ENCODE measurements at regions not wholly inside any gene's neighbourhood (a gene's known extent, or its start where the extent isn't known, plus 50 kb on each side); places are given as distances from the start of the nearest gene placed in this dataset.

DNA sequence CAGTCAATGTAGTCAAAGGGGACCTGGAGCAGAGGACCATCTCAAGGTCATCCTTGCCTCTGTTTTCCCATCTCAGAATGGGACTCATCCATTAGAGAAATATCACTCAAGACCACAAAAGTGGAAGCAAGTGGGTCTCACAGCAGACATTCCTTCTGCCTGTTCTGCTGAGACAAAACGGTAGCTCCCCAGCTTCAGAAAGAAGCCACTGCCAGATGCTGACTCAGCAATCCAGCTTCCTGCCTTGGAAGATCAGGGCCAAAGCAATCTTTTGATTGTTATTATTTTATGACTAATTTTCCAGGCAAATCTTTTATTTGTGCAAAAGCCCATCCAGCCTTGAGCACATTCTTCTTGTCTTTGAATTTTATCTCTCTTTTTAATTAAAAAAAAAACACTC lies 86.8 kb downstream of the CCT6B start:
- DNase-seq: no peak

DNA sequence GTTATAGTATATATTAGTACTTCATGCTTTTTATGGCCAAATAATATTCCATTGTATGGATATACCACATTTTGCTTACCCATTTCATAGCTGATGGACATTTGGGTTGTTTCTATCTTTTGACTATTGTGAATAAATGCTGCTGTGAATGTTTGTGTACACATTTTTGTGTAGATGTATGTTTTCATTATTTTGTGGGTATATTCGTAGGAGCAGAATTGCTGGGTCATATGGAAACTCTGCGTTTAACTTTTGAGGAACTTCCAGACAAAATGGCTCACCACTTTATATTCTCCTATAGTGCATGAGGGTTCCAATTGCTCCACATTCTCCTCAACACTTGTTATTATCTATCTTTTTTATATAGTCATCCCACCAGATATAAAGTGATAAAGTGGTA lies 88.6 kb downstream of the CCT6B start:
- no peak for DNase-seq

DNA sequence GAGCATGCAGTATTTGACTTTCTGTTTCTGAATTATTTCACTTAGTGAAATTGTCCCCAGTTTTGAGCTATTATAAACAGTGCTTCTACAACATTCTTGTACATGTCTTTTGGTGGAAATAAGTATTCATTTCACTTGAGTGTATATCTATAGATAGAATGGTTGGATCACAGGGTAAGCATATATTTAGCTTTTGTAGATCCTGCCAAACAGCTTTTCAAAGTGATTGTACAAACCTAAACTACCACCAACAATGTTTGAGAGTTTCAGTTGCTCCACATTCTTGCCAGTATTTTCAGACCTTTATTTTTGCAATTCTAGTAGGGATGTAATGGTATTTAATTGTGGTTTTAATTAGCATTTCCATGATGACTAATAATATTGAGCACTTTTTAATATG lies 91.6 kb downstream of the CCT6B start:
- DNase-seq: no peak

DNA sequence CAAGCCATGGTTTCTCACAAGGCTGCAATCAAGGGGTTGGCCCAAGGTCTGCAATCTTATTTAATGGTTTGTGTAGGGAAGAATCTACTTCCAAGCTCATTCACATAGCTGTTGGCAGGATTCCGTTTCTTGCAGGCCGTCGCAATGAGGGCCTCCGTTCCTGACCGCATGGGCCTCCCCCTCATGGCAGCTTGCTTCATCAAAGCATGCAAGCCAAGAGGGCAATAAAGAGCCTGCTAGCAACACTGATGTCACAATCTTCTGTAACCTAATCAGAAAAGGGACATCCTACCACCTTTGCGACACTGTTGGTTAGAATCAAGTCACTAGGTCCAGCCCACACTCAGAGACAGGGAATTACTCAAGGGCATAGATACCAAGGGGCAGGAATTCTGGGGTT lies 95.5 kb downstream of the CCT6B start:
- DNase-seq: peak in 1 of 2 donors; percentile 19

DNA sequence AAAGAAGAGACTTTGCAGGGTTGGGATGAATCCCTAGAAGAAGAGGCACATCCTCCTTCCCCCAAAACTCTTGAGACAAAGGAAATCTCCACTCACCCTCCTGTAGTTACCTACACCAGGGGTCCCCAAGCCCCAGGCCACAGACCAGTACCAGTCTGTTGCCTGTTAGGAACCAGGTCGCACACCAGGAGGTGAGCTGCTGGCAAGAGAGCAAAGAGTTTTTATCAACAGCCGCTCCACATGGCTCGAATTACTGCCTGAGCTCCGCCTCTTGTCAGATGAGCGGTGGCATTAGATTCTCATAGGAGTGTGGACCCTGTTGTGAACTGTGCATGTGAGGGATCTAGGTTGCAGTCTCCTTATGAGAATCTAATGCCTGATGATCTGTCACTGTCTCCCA lies 98.9 kb downstream of the CCT6B start:
- no peak for DNase-seq

DNA sequence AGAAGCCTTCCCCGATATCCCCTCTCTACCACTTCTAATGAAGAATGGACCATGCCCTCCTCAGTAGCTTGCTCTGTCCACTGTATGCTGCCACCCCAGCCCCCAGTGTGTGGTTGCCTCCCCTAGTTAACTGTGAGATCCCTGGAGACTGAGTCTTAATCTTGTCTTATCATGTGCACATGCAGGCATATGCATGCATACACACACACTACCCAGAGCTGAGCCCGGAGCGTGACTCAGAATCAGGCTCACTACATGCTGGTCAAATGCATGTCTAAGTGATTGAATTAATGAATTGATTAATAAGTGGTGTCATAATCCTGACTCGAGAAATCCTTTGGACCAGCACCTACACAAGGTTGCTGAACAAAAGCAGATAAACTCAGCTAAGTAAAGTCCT lies 99.4 kb downstream of the CCT6B start:
- no peak for DNase-seq

DNA sequence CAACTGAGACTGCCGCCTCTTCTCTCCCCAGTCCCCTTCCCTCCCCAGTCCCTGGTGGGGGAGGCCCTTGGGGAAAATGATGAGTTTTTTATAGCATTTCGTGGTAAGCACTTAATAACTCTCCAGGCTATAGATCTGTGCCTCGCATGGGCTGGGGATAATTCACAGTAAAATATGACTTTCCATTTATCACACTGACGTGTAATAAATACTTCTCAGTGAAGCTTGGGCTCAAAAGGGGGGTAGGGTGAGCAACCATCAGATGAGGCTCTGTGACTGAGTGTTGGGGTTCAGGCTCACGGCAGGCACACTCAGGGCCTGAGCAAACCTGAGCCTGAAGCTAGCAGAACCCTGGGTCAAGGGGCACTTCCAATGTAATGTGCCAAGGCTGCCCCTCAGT lies 101.6 kb downstream of the CCT6B start:
- DNase-seq: no peak

DNA sequence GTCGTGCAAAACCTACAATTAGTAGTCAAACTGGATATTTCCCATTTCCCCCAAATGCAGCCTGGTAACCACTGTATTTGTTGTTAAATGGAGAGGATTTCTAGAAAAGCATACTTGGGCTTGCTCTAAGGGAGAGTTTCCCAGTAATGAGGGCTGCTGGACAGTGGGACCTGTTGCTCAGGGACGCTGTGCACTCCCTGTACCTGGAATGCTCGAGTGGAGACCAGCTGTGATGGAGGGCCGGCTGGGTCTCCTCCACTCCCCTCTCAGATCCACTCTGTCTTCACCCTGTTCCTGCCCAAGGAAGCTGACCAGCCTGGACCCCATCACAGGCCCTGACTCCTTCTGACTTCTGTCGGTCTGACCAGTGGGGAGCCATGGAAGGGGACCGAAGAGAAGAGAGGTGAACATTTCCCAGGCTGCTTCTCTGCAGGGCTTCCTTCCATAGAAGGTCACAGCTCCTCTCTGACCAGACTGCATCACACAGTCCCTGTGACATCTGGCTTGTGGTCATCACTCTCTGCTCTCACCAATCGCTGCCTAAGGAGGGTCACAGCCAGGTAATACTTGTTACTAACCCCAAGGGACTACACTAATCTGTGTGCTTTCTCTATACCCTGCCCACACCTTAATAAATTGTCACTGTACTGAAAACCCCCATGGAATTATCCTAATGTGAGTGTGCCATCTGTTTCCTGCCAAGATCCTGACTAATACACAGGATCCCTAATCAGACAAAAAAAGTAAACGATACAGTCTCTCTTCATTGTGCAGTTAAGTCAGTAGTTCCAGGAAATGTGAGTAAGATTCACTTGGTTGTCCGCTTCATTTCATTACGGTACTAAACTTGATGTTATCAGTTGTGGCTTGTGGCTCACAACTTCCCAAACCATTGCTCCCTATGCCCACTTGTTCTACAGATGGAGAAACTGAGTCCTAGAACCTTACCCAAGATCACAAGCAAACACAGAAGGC lies 102.4 kb downstream of the CCT6B start:
- no peak for DNase-seq

DNA sequence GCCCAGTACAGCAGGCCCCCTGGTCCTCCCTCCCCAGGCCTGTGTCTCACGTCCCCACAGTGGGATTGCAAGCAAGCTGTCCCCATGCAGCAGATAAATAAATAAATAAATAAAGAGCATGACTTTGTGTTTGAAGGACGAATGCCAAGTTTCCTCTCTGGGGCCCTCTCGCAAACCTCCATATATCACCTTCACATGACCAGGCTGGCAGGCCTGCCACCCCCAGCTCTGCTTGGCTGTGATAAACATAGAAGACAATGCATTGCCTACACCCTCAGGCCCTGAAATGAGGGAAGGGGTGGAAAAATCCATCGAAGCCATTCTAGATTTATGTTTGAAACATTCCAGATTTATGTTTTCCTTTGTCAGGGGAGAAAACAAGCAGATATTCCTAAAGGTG lies 107.3 kb downstream of the CCT6B start:
- DNase-seq: no peak

DNA sequence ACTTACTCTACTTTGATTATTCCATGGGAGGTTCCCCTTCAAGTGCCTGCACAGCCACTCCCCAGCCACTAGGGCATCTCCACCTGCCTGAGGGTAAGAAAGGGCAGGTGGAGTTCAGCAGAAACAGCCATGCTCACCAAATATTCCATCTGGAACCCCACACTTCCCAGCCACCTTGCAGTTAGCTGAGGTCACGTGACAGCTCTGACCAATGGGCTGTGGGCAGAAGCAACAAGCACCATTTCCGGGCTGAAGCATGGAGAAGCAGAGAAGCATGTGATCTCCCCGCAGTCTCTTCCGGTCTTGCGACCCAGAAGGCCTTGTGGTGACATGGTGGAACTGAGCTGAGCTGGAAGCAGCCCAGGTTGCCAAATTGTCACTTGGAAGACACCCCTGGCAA lies 108.6 kb downstream of the CCT6B start:
- DNase-seq: no peak

DNA sequence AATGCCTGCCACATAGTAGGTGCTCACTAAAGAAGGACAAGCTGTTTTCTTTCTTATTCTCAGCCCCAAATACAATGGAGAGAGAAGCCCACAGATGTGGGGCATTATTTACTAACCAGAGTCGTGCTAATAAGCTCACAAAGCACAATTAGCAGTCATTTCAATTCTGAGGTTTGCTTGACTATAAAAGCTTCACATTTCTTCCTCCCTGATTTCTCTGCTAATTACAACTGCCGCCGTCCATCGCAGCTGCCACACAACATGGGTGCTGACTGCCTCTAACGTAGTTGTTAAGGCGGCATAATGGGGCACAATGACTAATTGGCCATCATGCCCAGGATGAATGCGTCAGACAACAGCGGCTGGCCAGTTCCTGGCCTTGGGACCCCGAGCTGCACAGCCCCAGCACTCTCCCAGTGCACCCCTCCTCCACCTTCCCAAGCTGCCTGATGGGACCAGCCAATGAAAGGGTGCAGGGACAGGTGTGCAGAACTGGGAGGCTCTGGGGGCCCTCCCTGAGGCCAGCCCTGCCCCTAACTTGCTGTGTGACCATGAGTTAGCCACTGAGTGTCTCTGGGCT lies 109.2 kb downstream of the CCT6B start:
- no peak for DNase-seq

DNA sequence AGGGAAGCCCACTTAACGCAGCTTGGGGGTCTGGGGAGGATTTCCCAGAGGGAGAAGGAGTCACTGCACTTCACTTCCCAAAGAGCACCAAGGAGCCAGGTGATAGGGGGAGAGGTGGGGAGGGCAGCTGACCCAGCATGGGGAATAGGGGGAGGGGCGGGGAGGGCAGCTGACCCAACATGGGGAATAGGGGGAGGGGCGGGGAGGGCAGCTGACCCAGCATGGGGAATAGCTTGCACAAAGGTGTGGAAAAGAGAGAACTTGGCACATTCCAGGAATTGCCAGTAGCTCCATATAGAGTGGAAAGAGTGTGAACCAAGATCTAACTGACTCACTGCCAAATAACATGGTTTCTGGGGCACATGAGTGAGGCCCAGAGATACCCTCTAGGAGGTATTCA lies 110.3 kb downstream of the CCT6B start:
- no peak for DNase-seq

DNA sequence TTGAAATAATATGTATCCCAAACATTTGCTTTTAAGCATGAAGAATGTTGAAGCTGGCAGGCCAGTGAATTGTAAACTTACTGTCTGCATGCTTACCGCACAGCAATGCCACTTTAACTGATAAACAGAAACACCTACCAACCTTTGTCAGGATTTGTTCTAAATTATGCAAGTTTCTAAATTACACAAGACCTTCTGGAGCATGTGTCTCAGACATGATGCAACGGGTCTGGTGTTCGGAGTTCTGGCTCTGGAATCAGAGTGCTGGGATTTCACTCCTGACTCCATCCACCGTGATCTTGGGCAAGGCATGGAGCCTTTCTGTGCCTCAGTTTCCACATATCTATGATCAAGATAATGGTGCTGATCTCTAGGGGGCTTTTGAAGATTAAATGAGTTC lies 111.2 kb downstream of the CCT6B start:
- DNase-seq: peak; percentile 4 to 53

DNA sequence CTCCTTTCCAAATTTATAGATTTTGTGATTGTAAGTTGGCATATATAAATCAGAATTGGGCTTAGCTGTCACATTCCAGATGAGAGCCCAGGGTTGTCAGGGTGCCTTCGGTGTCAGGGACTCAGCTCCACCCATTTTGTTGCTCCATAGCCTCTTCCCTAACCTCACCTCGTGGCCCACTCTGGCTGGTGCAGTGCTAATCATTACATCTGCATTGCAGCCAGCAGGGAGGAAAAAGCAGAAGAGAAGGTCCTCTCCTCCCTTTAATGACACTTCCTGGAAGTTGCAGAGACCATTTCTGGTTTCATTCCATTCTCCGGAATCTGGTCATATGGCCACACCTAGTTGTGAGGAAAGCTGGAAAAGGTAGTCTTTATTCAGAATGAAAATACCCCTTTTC lies 113.3 kb downstream of the CCT6B start:
- peak; percentile 2 to 21 for DNase-seq

DNA sequence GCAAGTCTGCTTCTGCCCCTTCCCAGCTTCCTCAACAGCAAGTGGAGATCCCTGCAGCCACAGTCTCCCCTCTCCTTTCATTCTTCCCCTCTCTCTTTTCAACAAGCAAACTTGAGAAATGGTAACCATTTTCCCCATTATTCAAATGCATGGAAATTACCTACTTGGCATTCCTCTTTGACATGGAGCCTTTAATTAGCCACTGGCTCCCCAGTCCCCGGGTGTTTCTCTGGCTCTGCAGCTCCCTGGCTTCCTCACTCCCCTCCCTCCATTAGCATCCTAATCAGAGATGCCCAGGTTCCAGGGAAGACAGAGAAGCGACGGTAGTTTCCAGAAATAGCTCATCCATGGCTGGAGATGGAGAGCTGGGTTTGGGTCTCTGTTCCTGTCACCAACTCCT lies 116.0 kb downstream of the CCT6B start:
- no peak for DNase-seq

DNA sequence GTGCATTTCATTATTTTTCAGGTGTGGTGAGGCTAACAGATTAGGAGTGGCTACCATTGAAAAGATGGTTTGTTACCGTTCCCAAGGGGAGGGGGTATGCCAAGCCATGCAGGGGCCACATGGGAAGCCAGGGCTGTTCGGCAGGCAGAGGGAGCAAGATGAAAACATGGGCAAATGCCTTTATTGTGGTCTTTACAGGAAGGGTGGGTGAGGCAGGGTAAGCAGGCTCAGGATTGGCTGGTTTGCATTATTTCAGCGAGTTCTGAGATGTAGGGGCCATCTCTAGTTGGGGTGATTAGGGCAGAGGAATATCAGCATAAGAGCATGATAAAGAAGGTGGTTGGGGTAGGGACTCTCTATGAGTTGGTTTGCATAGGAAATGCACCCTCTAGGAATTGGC lies 117.6 kb downstream of the CCT6B start:
- DNase-seq: no peak

DNA sequence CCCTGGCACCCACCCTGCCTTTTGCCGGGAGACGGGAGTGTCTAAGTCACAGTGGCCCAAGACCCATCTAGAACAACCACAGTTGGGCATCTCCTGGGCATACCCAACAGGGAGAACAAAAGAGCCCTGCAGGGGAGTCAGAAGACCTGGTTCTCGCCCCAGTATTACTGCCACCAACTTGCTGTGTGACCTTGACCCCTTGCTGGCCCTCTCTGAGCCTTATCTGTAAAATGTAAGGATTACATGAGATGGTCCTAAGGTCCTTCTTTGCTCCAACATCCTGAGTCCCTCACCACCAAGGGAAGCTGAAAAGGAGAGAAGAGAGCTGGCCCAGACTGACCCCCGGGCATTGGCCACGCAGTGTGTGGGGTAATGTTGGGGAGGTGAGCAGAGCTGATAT lies 119.0 kb downstream of the CCT6B start:
- DNase-seq: no peak

DNA sequence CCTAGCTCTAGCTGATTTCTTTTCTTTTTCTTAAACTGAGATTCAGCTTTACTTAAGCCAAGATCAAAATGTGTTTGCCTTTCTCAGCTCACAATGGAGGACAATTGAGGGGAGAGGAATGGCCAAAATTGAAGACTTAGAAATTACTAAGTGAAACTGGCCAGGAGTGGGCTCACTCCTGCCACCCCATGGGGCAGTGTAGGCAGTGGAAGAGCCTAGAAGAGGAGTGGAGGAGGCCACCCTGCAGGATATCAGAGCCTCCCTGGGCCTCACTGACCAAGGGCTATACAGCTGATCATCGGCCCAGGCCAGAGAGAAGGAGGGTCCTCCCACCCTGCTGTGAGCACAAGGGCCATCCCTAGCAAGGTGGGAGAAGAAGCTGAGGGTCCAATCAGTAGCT lies 119.8 kb downstream of the CCT6B start:
- DNase-seq: no peak

DNA sequence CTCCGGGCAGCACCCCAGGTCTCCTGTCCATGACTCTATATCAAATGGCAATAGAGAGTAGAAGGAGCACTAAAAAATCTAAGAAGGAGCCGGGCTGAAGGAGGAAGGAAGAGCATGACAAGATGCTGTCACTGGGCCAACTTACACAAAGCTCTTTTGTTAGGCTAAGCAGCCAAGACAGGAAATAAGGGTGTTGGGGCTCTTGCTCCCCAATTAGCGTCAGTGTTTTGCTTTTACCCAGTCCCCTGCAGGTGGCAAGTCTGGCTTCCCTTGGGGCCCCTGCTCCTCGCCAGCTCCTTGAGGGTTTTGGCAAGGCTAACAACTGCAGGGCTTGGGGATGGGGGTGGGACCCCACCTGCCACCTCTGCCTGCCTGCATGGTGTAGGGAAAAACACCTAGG lies 120.5 kb downstream of the CCT6B start:
- DNase-seq: no peak

DNA sequence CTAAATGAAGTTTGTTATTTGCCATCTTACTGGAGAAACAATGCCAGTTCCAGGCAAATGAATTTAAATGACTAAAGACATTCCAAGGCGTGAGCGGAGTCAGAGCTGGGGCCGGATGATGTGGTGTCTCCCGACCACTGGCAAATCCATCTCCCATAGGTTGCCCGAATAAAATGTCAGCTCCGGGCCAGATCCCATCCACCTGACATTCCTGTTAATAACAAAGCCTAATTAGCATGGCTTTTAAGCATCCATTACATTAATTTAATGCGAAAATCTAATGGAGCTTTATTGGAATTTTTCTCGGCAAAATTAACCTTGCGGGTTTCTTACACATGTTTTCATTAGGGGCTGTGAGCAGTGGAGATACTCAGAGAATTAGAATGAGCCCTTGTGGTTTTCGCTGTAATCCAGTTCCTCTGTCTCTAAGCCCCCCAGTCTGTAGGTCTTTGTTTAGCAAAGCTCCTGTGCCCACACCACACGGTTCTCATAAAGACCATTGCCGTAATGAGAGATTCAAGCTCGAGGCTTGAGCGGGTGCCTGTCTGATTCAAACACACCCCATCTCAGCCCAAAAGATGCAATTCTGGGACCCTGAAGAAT lies 123.3 kb downstream of the CCT6B start:
- DNase-seq: no peak

DNA sequence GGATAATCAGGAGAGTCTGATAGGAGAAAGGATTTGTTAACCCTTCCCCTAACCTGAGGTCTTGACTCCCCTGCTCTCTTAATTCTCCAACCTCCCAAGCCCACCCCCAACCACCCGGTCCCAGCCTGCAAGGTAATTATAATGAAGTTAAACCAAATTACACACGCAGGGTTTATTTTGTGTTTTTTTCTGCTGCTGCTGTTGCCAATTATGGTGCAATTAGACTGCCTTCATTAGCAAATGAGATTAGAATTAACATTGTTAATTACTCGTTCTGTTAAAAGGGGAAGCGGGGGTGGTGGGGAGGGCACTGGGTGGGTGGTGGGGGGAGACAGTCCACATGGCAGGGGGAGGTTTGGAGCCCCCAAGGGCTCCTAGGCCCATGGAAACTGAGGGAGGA lies 128.9 kb downstream of the CCT6B start:
- no peak for DNase-seq

DNA sequence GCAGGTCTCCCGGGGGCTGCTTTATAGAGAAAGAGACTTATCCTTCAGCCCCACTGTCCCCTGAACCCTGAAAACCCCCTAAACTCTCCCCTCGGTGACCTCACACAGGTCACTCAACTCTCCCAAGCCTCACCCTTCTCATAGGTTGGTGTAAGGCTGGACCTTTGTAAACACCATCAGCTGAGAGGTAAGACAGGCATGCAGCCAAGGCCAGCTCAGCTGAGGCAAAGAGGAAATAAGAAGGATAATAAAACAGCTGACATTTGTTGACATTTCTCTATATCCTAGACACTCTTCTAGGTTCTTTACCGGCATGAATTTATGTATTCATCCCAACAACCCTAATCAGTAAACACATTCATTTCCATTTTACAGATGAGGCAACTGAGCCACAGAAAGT lies 134.3 kb downstream of the CCT6B start:
- no peak for DNase-seq

DNA sequence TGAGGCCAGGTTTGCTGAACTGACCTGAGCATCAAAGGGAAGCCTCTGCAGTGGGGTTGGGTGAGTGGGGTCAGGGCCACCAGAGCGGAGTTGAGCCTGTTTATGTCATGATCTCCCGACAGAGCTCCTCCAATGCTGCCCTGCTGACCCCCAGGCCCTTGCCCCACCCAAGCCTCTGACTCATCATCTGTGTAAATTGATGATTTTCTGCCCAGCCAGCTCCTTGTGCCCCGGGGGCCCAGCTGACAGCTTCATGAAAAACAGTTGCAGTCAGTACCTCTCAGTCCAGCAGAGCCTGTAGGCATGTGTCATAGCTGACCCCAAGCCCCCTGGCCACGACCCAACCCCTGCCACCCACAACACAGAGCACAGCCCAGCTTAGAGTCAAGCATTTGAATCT lies 134.9 kb downstream of the CCT6B start:
- DNase-seq: no peak

DNA sequence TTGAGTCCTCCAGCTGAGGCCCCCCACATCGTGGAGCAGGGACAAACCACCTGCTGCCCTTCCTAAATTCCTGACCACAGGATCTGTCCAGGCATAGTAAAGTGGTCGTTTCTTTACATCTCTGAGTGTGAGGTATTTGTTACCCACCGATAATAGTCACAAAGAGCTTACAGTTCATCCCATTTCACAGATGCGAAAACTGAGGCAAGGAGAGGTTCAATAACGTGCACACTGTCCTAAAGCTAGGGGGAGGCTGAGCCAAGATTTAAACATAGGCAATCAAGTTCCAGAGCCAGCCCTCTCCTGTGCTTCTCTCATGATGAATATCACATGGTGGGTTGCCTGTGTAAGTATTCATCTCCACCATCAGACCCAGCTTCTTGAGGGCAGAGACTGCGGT lies 135.4 kb downstream of the CCT6B start:
- DNase-seq: no peak

All from inflammatory macrophage treated with lipopolysaccharide for 1 hour (primary cell).